Activated naive CD4-positive, alpha-beta T cell treated with anti-CD3 and anti-CD28 coated beads for 36 hours (primary cell): ENCODE measurements at regions not wholly inside any gene's neighbourhood (a gene's known extent, or its start where the extent isn't known, plus 50 kb on each side); places are given as distances from the start of the nearest gene placed in this dataset.
"Not testable (repeated sequence)": the region's sequence is repeated elsewhere in the genome, so short reads cannot be mapped to it uniquely, and the experiment has no call there.

Experiments used
- CTCF ChIA-PET: fragments of 350-600 bp; sonication (Branson Sonifier 250); formaldehyde crosslinking; loops from one replicate; lab custom pipeline; 2021; ENCODE audit warnings: antibody characterized with exemption; lab: Charles Lee
- DNase-seq: peaks from one replicate; pipeline ENCODE4 v3.0.0-alpha.2; 2020
- H3K27ac Mint-ChIP-seq: one replicate; pipeline ENCODE4 v1.8.0; 2021; ENCODE audit warnings: mild to moderate bottlenecking, mixed read lengths
- H3K27me3 Mint-ChIP-seq: one replicate; pipeline ENCODE4 v1.8.0; 2021; ENCODE audit warnings: low read depth, mixed read lengths
- H3K36me3 Mint-ChIP-seq: one replicate; pipeline ENCODE4 v1.8.0; 2021; ENCODE audit warnings: low read depth, mixed read lengths
- H3K4me1 Mint-ChIP-seq: one replicate; pipeline ENCODE4 v1.8.0; 2021; ENCODE audit warnings: low read depth, mixed read lengths
- H3K4me3 Mint-ChIP-seq: one replicate; pipeline ENCODE4 v1.8.0; 2021; ENCODE audit warnings: mild to moderate bottlenecking, moderate library complexity, mixed read lengths
- H3K9me3 Mint-ChIP-seq: one replicate; pipeline ENCODE4 v1.8.0; 2021; ENCODE audit warnings: mixed read lengths
- intact Hi-C: fragments of 100-400 bp; cut with micrococcal nuclease; formaldehyde crosslinking; loops from one replicate; pipeline ENCODE4 v1.15.1; 2023

GRCh38 chr3:65120156-65120555 lies 432.4 kb upstream of the ADAMTS9 start:
- peaks cover 12% of the 10 kb centered on the region for H3K9me3 Mint-ChIP-seq
- H3K27ac Mint-ChIP-seq, CTCF ChIA-PET, H3K4me3 Mint-ChIP-seq, DNase-seq, H3K4me1 Mint-ChIP-seq, H3K27me3 Mint-ChIP-seq, intact Hi-C loops, H3K36me3 Mint-ChIP-seq: not testable (repeated sequence)

GRCh38 chr3:65118912-65119499 lies 431.2 kb upstream of the ADAMTS9 start:
- no peak for DNase-seq
- intact Hi-C loops = no loop called here
- Mint-ChIP-seq H3K4me3 (no peak overlapping the region), H3K9me3 (peaks cover 10% of the 10 kb centered on the region), H3K4me1 (no peaks in the 10 kb centered on the region), H3K27me3 (no peaks in the 10 kb centered on the region), H3K27ac (no peak overlapping the region), H3K36me3 (peaks cover 1% of the 10 kb centered on the region)
- CTCF ChIA-PET = no interaction called here

- CTCF ChIA-PET = no interaction called here
- Mint-ChIP-seq H3K36me3 (no peaks in the 10 kb centered on the region), H3K4me1 (no peaks in the 10 kb centered on the region), H3K9me3 (peaks cover 7% of the 10 kb centered on the region), H3K27ac (no peak overlapping the region), H3K4me3 (no peak overlapping the region), H3K27me3 (no peaks in the 10 kb centered on the region)
- no peak for DNase-seq
- intact Hi-C loops = no loop called here
Observed at GRCh38 chr3:65114041-65114440, 426.2 kb upstream of the ADAMTS9 start.

GRCh38 chr3:65112751-65113300 lies 425.0 kb upstream of the ADAMTS9 start:
- Mint-ChIP-seq H3K36me3 (no peaks in the 10 kb centered on the region), H3K27me3 (no peaks in the 10 kb centered on the region), H3K27ac (no peak overlapping the region), H3K4me1 (no peaks in the 10 kb centered on the region), H3K9me3 (peaks cover 4% of the 10 kb centered on the region), H3K4me3 (no peak overlapping the region)
- CTCF ChIA-PET = no interaction called here
- intact Hi-C loops = no loop called here
- no peak for DNase-seq

GRCh38 chr3:65110661-65111060 lies 422.9 kb upstream of the ADAMTS9 start:
- CTCF ChIA-PET = no interaction called here
- no peaks in the 10 kb centered on the region for H3K27me3 Mint-ChIP-seq
- H3K9me3 Mint-ChIP-seq = peaks cover 2% of the 10 kb centered on the region
- H3K4me3 Mint-ChIP-seq = no peak overlapping the region
- H3K27ac Mint-ChIP-seq = no peak overlapping the region
- DNase-seq = no peak
- H3K36me3 Mint-ChIP-seq = no peaks in the 10 kb centered on the region
- intact Hi-C loops = no loop called here
- H3K4me1 Mint-ChIP-seq = no peaks in the 10 kb centered on the region

GRCh38 chr3:65109966-65110500 lies 422.2 kb upstream of the ADAMTS9 start:
- no peaks in the 10 kb centered on the region for H3K27me3 Mint-ChIP-seq
- H3K36me3 Mint-ChIP-seq = no peaks in the 10 kb centered on the region
- no peak overlapping the region for H3K4me3 Mint-ChIP-seq
- H3K4me1 Mint-ChIP-seq = no peaks in the 10 kb centered on the region
- CTCF ChIA-PET = no interaction called here
- DNase-seq = no peak
- H3K27ac Mint-ChIP-seq = no peak overlapping the region
- peaks cover 2% of the 10 kb centered on the region for H3K9me3 Mint-ChIP-seq
- intact Hi-C loops = no loop called here

GRCh38 chr3:65107174-65107573 lies 419.4 kb upstream of the ADAMTS9 start:
- no peak overlapping the region for H3K27ac Mint-ChIP-seq
- no peak overlapping the region for H3K4me3 Mint-ChIP-seq
- intact Hi-C loops = no loop called here
- DNase-seq = no peak
- no peaks in the 10 kb centered on the region for H3K4me1 Mint-ChIP-seq
- CTCF ChIA-PET = no interaction called here
- no peaks in the 10 kb centered on the region for H3K27me3 Mint-ChIP-seq
- peaks cover 2% of the 10 kb centered on the region for H3K9me3 Mint-ChIP-seq
- H3K36me3 Mint-ChIP-seq = no peaks in the 10 kb centered on the region

GRCh38 chr3:65101450-65101849 lies 413.6 kb upstream of the ADAMTS9 start:
- H3K27me3 Mint-ChIP-seq = no peaks in the 10 kb centered on the region
- no peaks in the 10 kb centered on the region for H3K9me3 Mint-ChIP-seq
- intact Hi-C loops = no loop called here
- H3K27ac Mint-ChIP-seq = no peak overlapping the region
- H3K4me3 Mint-ChIP-seq = no peak overlapping the region
- CTCF ChIA-PET = interaction anchor here (0.7 kb wide), 1 partner anchor 102 kb away, joined by 3 read pairs; no protein-coding TSS in a partner anchor
- H3K36me3 Mint-ChIP-seq = no peaks in the 10 kb centered on the region
- H3K4me1 Mint-ChIP-seq = no peaks in the 10 kb centered on the region
- DNase-seq = no peak

GRCh38 chr3:65098400-65098799 lies 410.6 kb upstream of the ADAMTS9 start:
- peaks cover 2% of the 10 kb centered on the region for H3K9me3 Mint-ChIP-seq
- intact Hi-C loops = no loop called here
- CTCF ChIA-PET = interaction anchor here (0.6 kb wide), 1 partner anchor 564 kb away, joined by 3 read pairs; no protein-coding TSS in a partner anchor

GRCh38 chr3:65096110-65096745 lies 408.4 kb upstream of the ADAMTS9 start:
- intact Hi-C loops = no loop called here
- CTCF ChIA-PET = interaction anchor here (0.7 kb wide), 1 partner anchor 219 kb away, joined by 3 read pairs; no protein-coding TSS in a partner anchor

More at GRCh38 chr3:65098400-65098799, 410.6 kb upstream of the ADAMTS9 start:
- no peak for DNase-seq
- H3K27ac Mint-ChIP-seq = no peak overlapping the region
- H3K36me3 Mint-ChIP-seq = no peaks in the 10 kb centered on the region
- H3K4me3 Mint-ChIP-seq = no peak overlapping the region
- H3K27me3 Mint-ChIP-seq = no peaks in the 10 kb centered on the region
- no peaks in the 10 kb centered on the region for H3K4me1 Mint-ChIP-seq

GRCh38 chr3:65094723-65095122 lies 406.9 kb upstream of the ADAMTS9 start:
- Mint-ChIP-seq H3K27ac (no peak overlapping the region), H3K9me3 (peaks cover 2% of the 10 kb centered on the region), H3K36me3 (no peaks in the 10 kb centered on the region), H3K27me3 (no peaks in the 10 kb centered on the region), H3K4me1 (no peaks in the 10 kb centered on the region), H3K4me3 (no peak overlapping the region)
- no peak for DNase-seq
- CTCF ChIA-PET = no interaction called here
- intact Hi-C loops = no loop called here

More at GRCh38 chr3:65096110-65096745, 408.4 kb upstream of the ADAMTS9 start:
- no peaks in the 10 kb centered on the region for H3K36me3 Mint-ChIP-seq
- H3K27ac Mint-ChIP-seq = no peak overlapping the region
- H3K4me1 Mint-ChIP-seq = no peaks in the 10 kb centered on the region
- DNase-seq = no peak
- peaks cover 2% of the 10 kb centered on the region for H3K9me3 Mint-ChIP-seq
- H3K27me3 Mint-ChIP-seq = no peaks in the 10 kb centered on the region
- no peak overlapping the region for H3K4me3 Mint-ChIP-seq

GRCh38 chr3:65093641-65094040 lies 405.8 kb upstream of the ADAMTS9 start:
- DNase-seq = no peak
- Mint-ChIP-seq H3K9me3 (peaks cover 2% of the 10 kb centered on the region), H3K27me3 (no peaks in the 10 kb centered on the region), H3K27ac (no peak overlapping the region), H3K4me3 (no peak overlapping the region), H3K4me1 (no peaks in the 10 kb centered on the region), H3K36me3 (no peaks in the 10 kb centered on the region)
- CTCF ChIA-PET = no interaction called here
- intact Hi-C loops = no loop called here

- intact Hi-C loops = no loop called here
- CTCF ChIA-PET = no interaction called here
- no peak overlapping the region for H3K27ac Mint-ChIP-seq
Observed at GRCh38 chr3:65091565-65091964, 403.8 kb upstream of the ADAMTS9 start.

More at GRCh38 chr3:65091565-65091964, 403.8 kb upstream of the ADAMTS9 start:
- no peaks in the 10 kb centered on the region for H3K36me3 Mint-ChIP-seq
- H3K9me3 Mint-ChIP-seq = peaks cover 2% of the 10 kb centered on the region
- no peak for DNase-seq
- no peaks in the 10 kb centered on the region for H3K4me1 Mint-ChIP-seq
- H3K27me3 Mint-ChIP-seq = no peaks in the 10 kb centered on the region
- no peak overlapping the region for H3K4me3 Mint-ChIP-seq
